Esophagus squamous epithelium (tissue), 5 donors: ENCODE measurements at regions not wholly inside any gene's neighbourhood (a gene's known extent, or its start where the extent isn't known, plus 50 kb on each side); places are given as distances from the start of the nearest gene placed in this dataset.

Experiments
- DNase-seq: peaks from one replicate; lab custom pipeline; 2025; lab: John Stamatoyannopoulos, UW
- H3K27ac ChIP-seq, 4 donors: fragments of 200-600 bp; sonication (generic); one replicate each; pipeline ENCODE4 v1.5.1; 2016 to 2019; ENCODE audit warnings: mild to moderate bottlenecking in 1 of 4
- H3K27me3 ChIP-seq, 4 donors: fragments of 200-600 bp; sonication (generic); 1 replicate in 3 of 4; 2 replicates in 1 of 4; pipeline versions ENCODE4 v1.5.1 to v1.6.0; 2017 to 2021; ENCODE audit warnings: antibody characterized with exemption in 1 of 4
- H3K36me3 ChIP-seq, 3 donors: fragments of 200-600 bp; sonication (generic); one replicate each; pipeline ENCODE4 v1.5.1; 2016 to 2019
- H3K4me1 ChIP-seq, 3 donors: fragments of 200-600 bp; sonication (generic); one replicate each; pipeline ENCODE4 v1.5.1; 2017 to 2019
- H3K4me3 ChIP-seq, 4 donors: fragments of 200-600 bp; sonication (generic); 1 replicate in 3 of 4; 2 replicates in 1 of 4; pipeline ENCODE4 v1.5.1; 2016 to 2019; ENCODE audit warnings: mild to moderate bottlenecking in 2 of 4, moderate library complexity in 1 of 4
- H3K9me3 ChIP-seq, 3 donors: fragments of 200-600 bp; sonication (generic); one replicate each; pipeline ENCODE4 v1.5.1; 2016 to 2019
- POLR2A ChIP-seq, 4 donors: fragments of 450-650 bp; IDR thresholded peaks; one replicate each; pipeline ENCODE4 v1.6.1; 2017; ENCODE audit warnings: antibody characterized with exemption in 4 of 4, mild to moderate bottlenecking in 4 of 4, moderate library complexity in 3 of 4
- WGBS, 2 donors: methylation state at CpG; one replicate each; pipeline ENCODE4 v1.1.5; 2018; 5-methylcytosine and 5-hydroxymethylcytosine counted together
- intact Hi-C: fragments of 100-400 bp; cut with DNase I; formaldehyde crosslinking; loops from one replicate; pipeline ENCODE4 v1.15.0; 2022
- TF ChIP-seq, protein P1 (sequence below), 6 experiments: fragments of 450-650 bp in 4 of 6; fragments of 200-600 bp in 2 of 6; sonication (generic) in 2 of 6; IDR thresholded peaks; one replicate each; pipeline ENCODE4 v1.5.1; 2016 to 2019; ENCODE audit warnings: antibody characterized with exemption in 6 of 6, mild to moderate bottlenecking in 4 of 6, moderate library complexity in 4 of 6
- donor health status: DM: yes; HTN: yes; CAD: no.

GRCh38 chr2:176997792-176998169 lies 214.8 kb upstream of the HNRNPA3 start:
- Histone ChIP-seq H3K9me3 (no peaks in the 10 kb centered on the region), H3K4me1 (no peaks in the 10 kb centered on the region), H3K27me3 (no peaks in the 10 kb centered on the region), H3K4me3 (no peak overlapping the region), H3K36me3 (no peaks in the 10 kb centered on the region), H3K27ac (no peak overlapping the region)
- intact Hi-C loops = no loop called here
- no peak for DNase-seq
- WGBS, 2 donors = 80 to 83% methylated on average over 1 of the region's 1 CpG
- TF ChIP-seq, protein P1, sequence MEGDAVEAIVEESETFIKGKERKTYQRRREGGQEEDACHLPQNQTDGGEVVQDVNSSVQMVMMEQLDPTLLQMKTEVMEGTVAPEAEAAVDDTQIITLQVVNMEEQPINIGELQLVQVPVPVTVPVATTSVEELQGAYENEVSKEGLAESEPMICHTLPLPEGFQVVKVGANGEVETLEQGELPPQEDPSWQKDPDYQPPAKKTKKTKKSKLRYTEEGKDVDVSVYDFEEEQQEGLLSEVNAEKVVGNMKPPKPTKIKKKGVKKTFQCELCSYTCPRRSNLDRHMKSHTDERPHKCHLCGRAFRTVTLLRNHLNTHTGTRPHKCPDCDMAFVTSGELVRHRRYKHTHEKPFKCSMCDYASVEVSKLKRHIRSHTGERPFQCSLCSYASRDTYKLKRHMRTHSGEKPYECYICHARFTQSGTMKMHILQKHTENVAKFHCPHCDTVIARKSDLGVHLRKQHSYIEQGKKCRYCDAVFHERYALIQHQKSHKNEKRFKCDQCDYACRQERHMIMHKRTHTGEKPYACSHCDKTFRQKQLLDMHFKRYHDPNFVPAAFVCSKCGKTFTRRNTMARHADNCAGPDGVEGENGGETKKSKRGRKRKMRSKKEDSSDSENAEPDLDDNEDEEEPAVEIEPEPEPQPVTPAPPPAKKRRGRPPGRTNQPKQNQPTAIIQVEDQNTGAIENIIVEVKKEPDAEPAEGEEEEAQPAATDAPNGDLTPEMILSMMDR (IDR thresholded peaks at IDR 0.05) = no peak
- TF ChIP-seq POLR2A (IDR thresholded peaks at IDR 0.05) = no peak

- 66 to 88% methylated on average over 1 of the region's 1 CpG for WGBS, 2 donors
Measured at GRCh38 chr2:176999301-176999700, 213.3 kb upstream of the HNRNPA3 start.

GRCh38 chr2:177000061-177000714 lies 212.4 kb upstream of the HNRNPA3 start:
- DNase-seq = no peak
- intact Hi-C loops = no loop called here
- WGBS, 2 donors = 84 to 89% methylated on average over 4 of the region's 4 CpGs
- Histone ChIP-seq H3K27me3 (no peaks in the 10 kb centered on the region), H3K36me3 (no peaks in the 10 kb centered on the region), H3K27ac (no peak overlapping the region), H3K9me3 (no peaks in the 10 kb centered on the region), H3K4me3 (no peak overlapping the region), H3K4me1 (no peaks in the 10 kb centered on the region)
- TF ChIP-seq, protein P1 (IDR thresholded peaks at IDR 0.05) = no peak
- TF ChIP-seq POLR2A (IDR thresholded peaks at IDR 0.05) = no peak

More at GRCh38 chr2:176999301-176999700, 213.3 kb upstream of the HNRNPA3 start:
- Histone ChIP-seq H3K27ac (no peak overlapping the region), H3K4me1 (no peaks in the 10 kb centered on the region), H3K4me3 (no peak overlapping the region), H3K36me3 (no peaks in the 10 kb centered on the region), H3K27me3 (no peaks in the 10 kb centered on the region), H3K9me3 (no peaks in the 10 kb centered on the region)
- no peak for DNase-seq
- no peak for TF ChIP-seq POLR2A (IDR thresholded peaks at IDR 0.05)
- TF ChIP-seq, protein P1 (IDR thresholded peaks at IDR 0.05) = no peak
- intact Hi-C loops = no loop called here

GRCh38 chr2:177000715-177001072 lies 211.9 kb upstream of the HNRNPA3 start:
- H3K4me1 ChIP-seq = no peaks in the 10 kb centered on the region
- no peaks in the 10 kb centered on the region for H3K36me3 ChIP-seq
- no peak overlapping the region for H3K27ac ChIP-seq
- H3K27me3 ChIP-seq = no peaks in the 10 kb centered on the region
- no peaks in the 10 kb centered on the region for H3K9me3 ChIP-seq
- TF ChIP-seq, protein P1 (IDR thresholded peaks at IDR 0.05) = no peak
- no peak for TF ChIP-seq POLR2A (IDR thresholded peaks at IDR 0.05)
- no peak overlapping the region for H3K4me3 ChIP-seq
- intact Hi-C loops = no loop called here
- 86 to 95% methylated on average over 4 of the region's 4 CpGs for WGBS, 2 donors
- DNase-seq = no peak

DNA sequence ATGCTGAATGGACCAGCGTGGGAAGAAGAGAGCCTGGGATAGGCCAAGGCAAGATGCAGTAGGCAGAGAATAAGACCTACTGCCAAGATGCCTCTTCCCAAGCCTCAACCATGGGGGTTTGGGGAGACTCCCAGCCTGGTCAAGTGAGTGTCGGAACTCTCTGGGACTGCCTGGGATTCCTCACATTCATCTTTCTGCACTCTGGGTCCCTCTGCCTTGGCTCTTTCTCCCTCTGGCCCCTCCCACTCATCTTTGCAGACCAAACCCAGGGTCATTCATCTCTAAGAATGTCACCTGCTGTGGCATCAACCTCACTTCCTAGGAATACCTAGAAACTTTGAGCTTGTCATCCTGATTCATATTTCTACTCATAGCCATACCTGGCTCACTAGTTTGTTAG lies 211.3 kb upstream of the HNRNPA3 start:
- no peak for DNase-seq
- intact Hi-C loops = no loop called here
- Histone ChIP-seq H3K4me1 (no peaks in the 10 kb centered on the region), H3K27me3 (no peaks in the 10 kb centered on the region), H3K4me3 (no peak overlapping the region), H3K36me3 (no peaks in the 10 kb centered on the region), H3K27ac (no peak overlapping the region), H3K9me3 (no peaks in the 10 kb centered on the region)
- TF ChIP-seq, protein P1 (IDR thresholded peaks at IDR 0.05) = no peak
- TF ChIP-seq POLR2A (IDR thresholded peaks at IDR 0.05) = no peak
- WGBS, 2 donors = 74 to 86% methylated on average over 2 of the region's 2 CpGs
